A204.1 (cell line): ENCODE measurements at regions not wholly inside any gene's neighbourhood (a gene's known extent, or its start where the extent isn't known, plus 50 kb on each side); places are given as distances from the start of the nearest gene placed in this dataset.
"Not testable (repeated sequence)": the region's sequence is repeated elsewhere in the genome, so short reads cannot be mapped to it uniquely, and the experiment has no call there.

Experiments used
- FAIRE-seq: peaks from 2 replicates; lab custom pipeline; 2012; peaks lifted over from hg19 to GRCh38; lab: Jason Lieb, UNC

DNA sequence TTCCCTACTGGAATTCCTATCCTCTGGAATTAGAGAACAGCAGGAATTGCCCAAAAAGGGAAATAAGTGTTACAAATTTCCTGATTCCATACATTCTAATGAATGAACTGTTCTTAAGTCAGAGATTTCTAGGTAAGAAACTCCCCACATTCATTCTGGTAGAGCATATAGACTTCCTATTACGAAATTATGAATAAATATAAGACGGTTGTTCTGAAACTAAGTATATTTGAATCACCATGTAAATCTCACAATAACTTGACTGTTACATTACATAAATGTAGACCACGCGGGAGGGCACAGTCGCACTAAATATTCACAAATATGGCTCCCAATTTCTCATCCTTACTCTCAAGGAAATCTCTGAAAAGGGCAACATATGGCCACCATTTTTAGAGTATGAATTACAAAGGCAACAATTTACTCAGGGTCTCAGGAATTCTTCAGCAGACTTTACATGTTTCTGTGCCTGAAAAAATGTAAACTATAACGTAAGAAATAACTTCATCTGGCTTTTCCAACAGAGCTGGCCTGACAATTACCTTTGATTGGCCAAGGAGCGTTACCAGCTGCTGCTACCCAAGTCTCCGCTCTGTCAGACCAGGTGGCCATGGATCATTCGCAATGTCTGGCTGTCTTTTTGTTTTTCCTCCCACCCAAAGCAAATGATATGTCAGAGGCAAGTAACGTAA, 115.8 kb downstream of the MPP7 start:
- FAIRE-seq = no peak

DNA sequence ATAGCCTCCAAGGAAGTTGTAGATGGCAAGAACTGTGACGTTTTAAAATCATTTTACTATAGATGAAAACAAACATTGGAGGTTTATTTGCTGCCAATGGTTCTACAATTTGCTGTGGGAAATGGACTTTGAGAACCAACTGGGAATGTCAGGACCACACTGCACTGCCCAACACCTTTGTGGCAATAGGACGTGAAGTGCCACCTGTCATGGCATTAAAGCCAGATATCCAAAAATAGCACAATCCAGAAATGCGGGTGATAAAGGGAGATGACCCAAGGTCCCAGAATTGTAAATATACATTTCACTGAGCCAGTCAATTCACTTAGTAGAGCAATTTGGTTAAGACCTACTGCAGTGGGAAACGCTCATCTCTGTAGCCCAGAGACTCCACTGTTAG, 116.4 kb downstream of the MPP7 start:
- no peak for FAIRE-seq

DNA sequence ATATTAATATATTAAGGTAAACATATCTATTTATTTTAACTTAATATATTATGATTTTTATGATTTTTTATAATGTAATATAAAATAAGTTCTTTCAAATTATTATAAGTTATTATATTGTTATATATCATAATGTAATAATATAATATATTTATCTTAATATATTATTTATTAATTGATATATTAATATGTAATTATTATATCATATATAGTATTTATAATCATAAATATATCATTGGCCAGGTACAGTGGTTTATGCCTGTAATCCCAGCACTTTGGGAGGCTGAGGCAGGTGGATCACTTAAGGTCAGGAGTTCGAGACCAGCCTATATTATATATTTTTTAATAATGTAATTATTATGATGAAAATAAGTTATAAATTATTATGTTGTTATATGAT, 118.1 kb downstream of the MPP7 start:
- FAIRE-seq = peak; percentile 99

DNA sequence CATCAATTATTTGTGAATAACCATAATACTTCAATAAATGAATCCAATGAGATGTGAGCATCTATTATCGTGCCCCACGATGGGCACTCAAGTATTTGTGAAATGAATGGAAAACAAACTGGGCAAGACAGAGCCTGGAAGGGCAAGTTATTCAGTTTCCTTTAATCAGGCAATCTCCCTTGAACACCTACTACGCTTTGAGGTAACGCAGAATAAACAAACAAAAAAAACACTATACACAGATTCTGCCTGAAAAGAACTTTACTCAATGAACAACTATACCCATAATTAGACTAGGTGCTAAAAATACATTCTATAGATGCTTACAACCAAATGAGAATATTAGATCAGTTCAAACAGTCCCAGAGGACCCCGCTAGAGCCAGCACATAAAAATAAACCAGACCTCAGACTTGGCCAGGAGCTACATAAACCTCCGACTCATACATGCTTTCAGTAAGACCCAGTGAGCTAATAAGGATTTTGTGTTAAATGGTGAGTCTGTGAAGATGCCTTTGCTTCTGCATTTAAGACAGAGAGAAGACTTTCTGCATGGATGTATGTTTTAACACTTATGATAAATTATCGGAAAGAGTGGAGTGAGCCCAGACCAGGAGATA, 121.3 kb downstream of the MPP7 start:
- no peak for FAIRE-seq

DNA sequence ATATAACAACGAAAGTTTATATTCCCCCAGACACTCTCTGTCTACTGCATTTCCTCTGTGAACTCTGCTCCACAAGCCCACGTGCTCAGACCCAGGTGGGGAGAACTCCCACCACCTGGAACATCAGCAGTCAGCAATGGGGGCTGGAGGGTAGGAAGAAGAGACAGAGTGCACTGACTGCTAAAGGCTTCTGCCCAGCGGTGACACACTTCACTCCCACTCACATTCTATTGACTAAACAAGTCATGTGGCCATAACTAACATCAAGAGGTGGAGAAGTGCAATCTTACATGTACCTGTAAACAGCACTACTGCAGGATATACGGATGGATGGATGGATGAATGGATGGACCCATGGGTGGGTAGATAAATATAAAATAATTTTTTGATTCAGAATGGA, 122.2 kb downstream of the MPP7 start:
- FAIRE-seq = no peak

DNA sequence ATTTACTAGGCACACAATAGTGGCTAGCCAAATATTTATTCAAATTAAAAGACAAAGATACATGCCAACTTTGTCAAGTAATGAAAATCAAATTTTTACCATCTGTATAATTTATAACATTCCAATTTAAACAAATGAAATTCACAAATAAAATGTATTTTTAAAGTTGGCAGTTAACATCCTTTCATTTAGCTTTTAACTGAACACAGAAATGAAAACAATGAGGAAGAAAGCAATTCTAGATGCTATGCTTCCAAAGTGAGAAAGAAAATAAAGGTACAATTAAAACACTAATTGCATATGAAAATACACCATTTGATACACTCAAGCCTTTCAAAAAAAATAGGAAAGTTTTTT, 123.1 kb downstream of the MPP7 start:
- FAIRE-seq = no peak

DNA sequence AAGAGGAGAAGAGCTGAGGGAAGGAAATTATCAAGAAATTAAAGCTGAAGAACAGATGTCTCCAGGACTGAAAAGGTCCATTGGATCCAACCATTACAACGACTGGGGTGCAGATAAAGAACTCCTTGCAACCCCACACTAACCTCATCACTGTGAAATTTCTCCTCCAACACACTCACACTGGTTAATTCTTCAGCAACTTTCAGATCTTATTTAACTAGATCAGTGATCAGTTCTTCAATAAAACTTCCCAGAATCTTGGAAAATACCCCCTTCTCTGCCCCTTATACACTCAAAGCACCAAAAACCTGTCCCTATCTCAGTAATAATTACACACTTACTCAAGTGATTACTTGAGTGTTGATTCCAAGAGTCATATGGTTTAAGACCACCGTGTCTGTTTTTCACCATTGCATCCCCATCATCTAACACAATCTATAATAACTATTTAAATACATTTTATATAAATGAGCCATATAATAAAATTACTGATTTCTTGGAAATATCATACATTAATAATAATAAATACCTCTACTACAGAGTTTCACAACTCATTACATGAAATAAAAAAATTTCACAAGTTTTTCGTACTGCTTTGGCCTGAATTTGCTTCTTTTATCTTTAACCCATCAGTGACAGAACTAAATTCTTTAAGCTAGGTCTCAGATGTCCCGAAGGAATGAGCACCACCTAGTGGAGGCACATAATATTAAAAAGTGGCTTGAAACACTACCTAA, 123.7 kb downstream of the MPP7 start:
- FAIRE-seq = peak; percentile 97

DNA sequence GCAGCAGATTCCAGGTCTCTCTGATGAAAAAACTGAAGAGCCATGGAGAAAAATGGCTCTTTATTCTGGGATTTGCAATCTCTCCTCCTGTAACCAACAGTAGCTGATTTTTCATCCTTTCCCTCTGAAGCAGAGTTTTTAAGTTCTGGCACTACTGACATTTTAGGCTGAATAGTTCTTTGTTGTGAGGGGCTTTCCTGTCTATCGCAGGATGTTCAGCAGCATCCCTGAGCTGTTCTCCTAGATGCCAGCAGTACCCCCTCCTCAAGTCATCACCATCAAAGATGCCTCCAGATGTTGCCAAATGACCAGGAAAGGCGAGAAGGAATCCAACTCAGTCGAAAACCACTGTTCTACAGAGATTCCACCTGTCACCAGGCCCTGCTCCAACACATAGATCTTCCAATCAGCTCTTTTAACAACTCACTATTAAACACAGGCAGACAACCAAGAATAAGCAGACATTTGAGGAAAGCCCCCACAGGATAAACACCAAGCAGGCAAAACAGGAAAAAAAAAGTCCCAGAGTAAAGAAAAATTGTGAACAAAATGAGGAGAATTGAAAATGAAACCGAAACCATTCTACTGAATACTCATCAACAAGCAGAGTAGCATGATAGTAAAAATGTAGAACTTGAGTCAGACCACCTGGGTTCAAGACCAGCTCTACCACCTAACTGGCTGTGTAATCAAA, 124.8 kb downstream of the MPP7 start:
- no peak for FAIRE-seq

DNA sequence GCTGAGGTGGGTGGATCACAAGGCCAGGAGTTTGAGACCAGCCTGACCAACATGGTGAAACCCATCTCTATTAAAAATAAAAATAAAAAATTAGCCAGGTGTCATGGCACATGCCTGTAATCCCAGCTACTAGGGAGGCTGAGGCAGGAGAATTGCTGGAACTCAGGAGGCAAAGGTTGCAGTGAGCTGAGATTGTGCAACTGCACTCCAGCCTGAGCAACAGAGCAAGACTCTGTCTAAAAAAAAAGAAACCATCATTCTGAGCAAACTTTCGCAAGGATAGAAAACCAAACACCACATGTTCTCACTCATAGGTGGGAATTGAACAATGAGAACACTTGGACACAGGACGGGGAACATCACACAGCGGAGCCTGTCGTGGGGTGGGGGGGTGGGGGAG, 126.4 kb downstream of the MPP7 start:
- FAIRE-seq = not testable (repeated sequence)

DNA sequence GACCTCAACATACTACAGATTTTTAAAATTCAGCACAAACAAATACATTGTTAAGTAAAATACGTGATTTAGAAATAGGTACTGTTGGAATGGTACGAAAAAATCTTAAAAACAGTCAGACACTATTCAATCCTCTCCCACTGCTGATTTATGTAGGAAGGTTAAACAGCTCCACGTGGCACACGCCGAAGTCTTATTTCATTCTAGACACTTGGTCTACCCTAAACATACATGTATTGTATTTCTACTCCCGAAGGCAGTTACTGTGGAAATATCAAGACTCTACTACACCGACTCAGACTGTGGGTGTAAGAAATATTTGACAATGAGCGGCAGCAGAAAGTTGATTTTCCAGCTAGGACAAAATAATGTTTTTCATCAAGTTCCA, 130.6 kb downstream of the MPP7 start:
- no peak for FAIRE-seq

DNA sequence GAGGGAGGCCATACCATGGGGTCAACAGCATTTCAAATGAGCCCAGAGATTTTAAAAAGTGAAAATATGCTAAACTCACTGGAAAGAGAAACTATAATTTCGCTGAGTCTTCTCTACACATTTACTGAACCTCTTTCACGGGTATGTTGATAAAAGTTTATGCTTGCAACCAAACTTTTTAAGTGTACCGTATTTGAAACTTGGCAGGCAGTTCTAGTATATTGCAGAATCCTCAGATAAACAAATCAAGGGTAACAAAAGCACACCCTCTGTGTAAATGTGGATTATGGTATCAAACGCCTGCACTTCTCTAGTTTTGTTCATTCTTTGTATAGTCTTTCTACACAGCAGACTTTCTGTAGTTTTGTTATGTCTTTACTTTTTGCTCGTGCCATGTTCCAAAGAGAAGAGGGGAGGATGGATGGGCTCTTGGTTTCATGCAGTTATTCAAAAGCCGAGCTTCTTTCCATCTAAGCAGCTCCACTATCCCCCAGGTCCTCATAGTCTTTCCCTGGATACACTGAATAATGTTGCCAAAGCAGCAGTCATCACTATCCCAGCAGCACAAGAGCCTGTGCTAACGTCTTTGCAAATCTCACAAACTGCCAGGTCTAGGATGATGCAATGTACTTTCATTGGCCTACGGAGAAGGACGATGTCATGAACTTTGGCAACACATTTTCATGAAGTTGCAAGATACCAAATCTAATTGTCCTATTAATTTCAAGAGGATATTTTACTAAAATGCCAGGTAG, 131.2 kb downstream of the MPP7 start:
- no peak for FAIRE-seq

DNA sequence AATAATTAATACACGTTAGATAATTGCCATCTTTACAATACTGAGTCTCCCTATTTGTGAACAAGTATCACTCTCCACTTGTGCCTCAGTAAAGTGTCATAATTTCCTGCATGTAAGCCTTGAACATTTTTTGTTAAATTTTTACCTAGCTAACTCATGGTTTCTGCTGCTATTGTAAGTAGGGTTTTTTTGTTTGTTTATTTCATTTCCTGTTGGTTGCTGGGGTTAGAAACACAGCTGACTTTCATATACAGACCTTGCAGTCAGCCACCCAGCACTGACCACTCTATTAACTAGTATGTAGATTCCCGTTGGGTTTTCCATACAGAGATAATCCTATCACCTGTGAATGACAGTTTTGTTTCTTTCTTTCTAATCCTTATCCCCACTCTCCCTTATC, 133.3 kb downstream of the MPP7 start:
- no peak for FAIRE-seq

DNA sequence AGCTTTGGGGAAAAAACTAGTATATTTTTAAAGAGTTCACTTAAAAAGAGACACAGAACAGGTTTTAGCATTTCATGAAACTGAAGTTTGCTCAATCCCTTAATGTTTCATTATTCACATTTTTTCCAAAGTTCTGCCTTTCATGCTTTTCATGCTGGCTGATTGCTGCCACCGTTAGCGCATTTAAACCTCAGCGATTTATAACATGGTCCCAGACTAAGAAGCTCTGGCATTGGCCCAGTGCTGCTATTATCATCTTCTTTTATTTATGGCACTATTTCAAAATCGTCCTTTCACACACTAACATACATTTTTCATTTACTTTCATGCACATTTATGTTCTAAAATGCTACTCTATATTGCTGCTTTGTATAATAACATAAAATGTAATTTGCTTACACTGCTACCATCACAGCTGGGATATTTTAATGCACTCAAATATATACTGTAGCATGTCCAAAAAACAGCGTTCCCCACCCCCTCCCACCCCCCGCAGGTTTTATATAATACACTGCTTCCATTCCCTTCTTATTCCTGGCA, 141.9 kb downstream of the MPP7 start:
- no peak for FAIRE-seq

DNA sequence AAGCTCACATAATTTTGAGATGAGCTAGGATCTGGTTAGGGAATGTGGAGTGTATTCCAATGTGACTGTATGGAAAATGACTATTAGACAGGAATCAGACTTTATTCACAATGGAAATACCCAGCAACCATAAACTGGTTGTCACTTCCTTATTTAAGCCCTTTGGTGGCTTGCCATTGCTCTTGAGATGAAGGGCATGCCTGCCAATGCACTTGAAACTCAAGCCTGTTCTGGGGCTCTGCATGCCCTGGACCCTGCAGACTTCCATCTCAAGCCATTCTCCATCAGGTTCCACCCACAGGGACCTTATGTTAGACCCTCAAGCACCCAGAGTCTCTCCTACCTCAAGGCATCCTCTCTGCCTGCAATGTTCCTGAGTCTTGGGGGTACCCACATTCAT, 145.5 kb downstream of the MPP7 start:
- FAIRE-seq = no peak

DNA sequence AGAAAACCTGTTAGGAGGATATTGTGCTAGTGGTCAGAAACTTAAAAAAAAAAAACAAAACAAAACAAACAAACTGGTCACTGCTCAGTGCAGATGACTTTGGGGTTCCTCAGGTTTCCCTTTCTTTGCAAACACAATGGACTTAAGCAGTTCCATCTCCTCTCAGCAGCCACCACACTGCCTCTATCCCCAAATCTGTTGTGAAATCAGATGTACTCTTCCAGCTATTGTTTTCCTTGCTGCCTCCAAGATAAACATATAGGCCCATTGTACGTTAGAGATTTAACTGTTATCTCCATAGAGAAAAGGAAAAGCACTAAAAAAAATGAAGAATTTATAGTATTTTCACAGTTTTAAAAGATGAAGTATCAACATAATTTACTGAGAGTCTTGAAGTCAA, 147.1 kb downstream of the MPP7 start:
- FAIRE-seq = no peak

DNA sequence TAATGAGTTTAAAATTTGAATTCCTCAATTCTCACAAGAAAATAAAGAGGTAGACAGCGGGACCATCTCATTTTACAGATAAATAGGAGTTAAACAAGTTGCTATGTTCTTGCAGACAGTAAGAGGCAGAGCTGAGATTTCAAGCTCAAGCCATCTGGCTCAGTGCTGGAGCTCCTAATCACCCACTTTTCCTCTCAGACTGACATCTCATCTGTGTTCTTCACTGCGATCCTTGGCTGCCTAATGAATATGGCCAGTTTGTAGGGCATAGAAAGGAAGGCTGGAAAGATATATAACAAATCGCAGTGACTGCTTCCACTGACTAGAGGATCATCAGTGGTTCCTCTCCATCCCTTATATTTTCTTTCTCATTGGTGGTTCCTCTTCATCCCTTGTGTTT, 151.2 kb downstream of the MPP7 start:
- no peak for FAIRE-seq

DNA sequence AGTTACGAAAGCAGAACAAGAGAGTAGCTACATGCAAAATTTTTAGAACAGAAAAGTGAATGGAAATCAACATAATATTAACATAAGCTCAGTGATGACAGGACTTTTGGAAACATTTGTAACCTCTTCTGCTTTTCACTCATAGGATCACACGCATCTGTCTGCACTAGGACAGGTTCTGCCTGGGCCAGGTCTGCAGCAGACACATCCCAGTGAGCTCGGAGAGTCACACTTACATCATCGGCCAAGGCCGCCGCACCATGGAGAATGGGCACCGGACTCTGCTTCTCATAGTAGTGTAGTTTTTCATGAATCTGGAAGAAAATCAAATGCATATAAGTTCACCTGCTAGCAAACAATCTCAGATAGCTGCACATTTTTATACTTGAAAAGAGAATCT, 150.9 kb upstream of the ODAD2 start:
- no peak for FAIRE-seq

DNA sequence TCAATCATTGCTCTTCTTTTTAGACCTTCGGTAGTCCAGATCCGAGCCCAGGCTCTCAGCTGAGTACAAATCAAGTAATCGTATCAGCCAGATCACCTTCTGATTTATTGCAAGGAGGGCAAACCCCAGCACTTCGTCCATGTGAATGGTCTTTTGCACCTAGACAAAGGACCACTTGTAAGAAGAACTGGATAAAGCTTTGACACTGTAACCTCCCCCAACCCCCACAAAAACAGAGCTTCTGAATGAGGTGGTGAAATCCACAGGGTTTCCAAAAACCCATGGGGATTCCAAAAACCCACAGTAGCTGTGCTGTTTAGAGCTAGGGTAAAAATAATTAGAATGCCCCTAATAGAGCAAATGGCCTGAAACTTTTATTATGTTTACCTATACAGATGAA, 148.8 kb upstream of the ODAD2 start:
- FAIRE-seq = no peak

DNA sequence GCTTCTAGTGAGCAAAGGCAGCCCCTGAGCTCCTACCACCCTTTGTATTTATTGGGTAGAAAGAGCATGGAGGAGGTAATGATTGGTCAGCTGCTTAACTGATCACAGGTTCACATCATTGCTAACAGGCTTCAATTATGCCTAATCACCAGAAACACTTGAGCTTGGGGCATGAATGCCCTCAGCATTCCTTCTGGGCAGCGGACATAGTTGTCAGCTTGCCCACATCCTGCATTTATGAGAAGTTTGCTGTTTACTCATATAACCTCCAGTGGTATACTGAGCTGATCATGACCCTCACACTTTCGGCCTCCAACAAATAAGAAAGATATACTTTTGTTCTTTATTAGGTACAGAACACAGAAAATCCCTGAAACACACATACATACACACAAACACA, 140.3 kb upstream of the ODAD2 start:
- FAIRE-seq = no peak

DNA sequence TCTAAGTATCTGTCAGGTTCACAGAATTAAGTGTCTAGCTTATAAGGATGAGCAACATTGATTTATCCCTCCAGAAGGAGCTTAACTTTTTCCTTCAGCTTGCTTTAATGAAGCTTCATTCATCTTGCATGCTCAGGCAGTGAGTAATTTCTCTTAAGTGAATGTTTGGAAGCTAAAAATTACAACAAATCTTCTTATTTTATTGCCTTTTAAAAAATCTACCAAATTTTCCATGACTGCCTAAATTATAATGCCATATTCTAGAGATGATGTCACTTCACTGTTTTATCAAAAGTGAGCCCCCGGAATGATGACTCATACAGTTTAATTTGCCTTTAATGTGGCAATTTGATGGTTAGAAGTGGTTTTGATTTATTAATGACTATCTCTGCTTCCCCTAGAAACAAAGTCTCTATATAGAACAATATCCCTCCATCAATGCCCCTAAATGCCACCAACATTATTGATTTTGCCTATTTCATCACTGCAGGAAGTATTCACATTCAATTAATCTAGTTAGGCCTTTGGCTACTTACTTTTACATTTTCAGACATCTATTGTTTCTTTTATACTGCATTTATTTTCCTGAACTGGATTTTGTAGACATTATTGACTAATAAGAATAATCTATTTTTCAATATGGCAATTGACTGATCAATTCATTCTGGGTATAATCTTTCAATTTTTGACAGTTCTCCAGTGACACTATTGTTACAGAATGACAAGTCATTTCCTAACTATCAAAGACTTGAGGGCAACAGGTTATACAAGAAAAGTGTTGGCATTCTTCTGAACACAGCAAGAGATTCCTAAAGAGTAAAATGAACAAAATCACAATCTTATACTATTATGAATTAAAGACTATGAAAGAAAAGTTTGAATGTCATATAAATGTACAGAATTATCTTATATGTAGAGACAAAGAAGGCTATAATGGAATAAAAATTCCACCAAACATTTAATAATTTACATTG, 139.3 kb upstream of the ODAD2 start:
- no peak for FAIRE-seq

DNA sequence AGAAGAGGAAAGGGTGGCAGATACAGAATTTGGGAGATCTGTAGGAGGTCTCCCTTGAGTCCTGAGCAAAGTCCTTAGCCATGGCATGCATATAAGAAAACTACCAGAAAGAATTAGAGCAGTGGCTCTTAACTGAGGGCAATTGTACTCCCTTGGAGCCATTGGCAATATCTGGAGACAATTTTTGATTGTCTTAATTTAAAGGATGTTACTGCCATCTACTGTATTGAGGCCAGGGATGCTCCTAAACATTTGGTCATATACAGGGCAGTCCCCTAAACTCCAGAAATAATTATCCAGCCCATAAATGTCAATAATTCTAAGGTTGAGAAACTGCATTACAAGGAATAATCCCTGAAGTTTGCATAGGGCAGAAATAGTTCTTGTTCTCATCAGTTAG, 136.4 kb upstream of the ODAD2 start:
- FAIRE-seq = no peak
